ENCODE measurements at regions not wholly inside any gene's neighbourhood (a gene's known extent, or its start where the extent isn't known, plus 50 kb on each side); places are given as distances from the start of the nearest gene placed in this dataset.

DNA sequence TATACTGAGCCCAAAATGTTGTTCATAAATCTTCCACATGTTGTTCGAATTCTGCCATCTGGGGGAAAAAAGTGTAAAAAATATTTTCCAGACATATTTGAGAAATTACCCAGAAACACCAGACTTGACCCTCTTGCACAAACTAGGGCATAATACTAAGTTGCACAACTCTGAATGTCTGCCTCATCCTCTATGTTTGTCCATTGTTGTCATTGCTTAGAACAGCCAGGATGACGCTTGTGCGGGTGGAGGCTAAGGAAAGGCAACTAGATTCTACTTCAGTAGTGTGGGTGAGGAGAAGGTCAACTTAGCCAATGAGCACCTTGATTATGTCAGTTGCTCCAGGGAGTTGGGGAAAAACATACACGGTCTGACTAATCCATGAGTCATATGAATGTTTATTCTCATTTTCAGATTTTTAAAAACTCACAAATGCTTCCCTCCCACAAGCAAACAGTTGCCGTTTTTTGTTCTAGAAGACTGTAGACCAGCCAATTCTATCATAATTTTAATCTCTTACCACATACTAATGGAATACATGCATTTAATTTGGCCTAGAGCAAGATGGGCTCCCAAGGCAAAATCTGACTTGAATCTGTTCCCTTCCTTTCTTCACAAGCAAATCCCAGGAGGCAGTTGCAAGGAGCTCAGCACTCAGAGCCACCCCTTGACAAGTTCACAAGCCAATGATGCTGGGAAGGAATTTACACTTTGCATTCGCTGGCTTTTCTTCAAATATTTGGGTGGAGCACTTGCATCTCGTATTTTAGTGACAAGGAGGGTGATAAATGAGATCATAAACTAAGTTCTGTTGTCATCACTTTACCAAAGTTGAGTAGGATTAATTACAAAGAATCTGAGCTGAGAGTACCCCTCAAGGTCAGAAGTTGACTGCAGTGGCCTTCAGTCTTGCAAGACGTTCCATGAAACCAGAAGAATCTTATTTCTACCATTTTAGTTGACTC, 163.2 kb upstream of the TWIST2 start (continued):
- TF ChIP-seq ZNF692 (tag by site-specific recombination; IDR thresholded peaks at IDR 0.05) = no peak
- no peak for TF ChIP-seq ZNF398 (tag by site-specific recombination; IDR thresholded peaks at IDR 0.05)
- 0 out of 2 replicates have a peak, but pooled peaks have one; percentile 18 for TF ChIP-seq ZBTB21 (tag by site-specific recombination; IDR thresholded peaks at IDR 0.05)
- TF ChIP-seq, protein P1, sequence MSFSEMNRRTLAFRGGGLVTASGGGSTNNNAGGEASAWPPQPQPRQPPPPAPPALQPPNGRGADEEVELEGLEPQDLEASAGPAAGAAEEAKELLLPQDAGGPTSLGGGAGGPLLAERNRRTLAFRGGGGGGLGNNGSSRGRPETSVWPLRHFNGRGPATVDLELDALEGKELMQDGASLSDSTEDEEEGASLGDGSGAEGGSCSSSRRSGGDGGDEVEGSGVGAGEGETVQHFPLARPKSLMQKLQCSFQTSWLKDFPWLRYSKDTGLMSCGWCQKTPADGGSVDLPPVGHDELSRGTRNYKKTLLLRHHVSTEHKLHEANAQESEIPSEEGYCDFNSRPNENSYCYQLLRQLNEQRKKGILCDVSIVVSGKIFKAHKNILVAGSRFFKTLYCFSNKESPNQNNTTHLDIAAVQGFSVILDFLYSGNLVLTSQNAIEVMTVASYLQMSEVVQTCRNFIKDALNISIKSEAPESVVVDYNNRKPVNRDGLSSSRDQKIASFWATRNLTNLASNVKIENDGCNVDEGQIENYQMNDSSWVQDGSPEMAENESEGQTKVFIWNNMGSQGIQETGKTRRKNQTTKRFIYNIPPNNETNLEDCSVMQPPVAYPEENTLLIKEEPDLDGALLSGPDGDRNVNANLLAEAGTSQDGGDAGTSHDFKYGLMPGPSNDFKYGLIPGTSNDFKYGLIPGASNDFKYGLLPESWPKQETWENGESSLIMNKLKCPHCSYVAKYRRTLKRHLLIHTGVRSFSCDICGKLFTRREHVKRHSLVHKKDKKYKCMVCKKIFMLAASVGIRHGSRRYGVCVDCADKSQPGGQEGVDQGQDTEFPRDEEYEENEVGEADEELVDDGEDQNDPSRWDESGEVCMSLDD (tag by site-specific recombination; IDR thresholded peaks at IDR 0.05) = no peak
- TF ChIP-seq ZNF366 (tag by site-specific recombination; conservative IDR thresholded peaks at IDR 0.05) = peak; percentile 24; the same call in 1 of the 2 replicates
- no peak for TF ChIP-seq ZNF596 (tag by site-specific recombination; IDR thresholded peaks at IDR 0.05)
- TF ChIP-seq ZNF621 (tag by site-specific recombination; IDR thresholded peaks at IDR 0.05) = no peak
- 0 out of 2 replicates have a peak, but pooled peaks have one; percentile 20 for TF ChIP-seq GLI2 (tag by site-specific recombination; IDR thresholded peaks at IDR 0.05; ENCODE audit: borderline replicate concordance, low read depth)
- TF ChIP-seq, protein P2, sequence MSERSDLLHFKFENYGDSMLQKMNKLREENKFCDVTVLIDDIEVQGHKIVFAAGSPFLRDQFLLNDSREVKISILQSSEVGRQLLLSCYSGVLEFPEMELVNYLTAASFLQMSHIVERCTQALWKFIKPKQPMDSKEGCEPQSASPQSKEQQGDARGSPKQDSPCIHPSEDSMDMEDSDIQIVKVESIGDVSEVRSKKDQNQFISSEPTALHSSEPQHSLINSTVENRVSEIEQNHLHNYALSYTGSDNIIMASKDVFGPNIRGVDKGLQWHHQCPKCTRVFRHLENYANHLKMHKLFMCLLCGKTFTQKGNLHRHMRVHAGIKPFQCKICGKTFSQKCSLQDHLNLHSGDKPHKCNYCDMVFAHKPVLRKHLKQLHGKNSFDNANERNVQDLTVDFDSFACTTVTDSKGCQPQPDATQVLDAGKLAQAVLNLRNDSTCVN (tag by site-specific recombination; optimal IDR thresholded peaks at IDR 0.05) = no peak
- TF ChIP-seq SETDB1 (IDR thresholded peaks at IDR 0.05; ENCODE audit: insufficient read length, low read length) = peak; percentile 10
- TF ChIP-seq ZNF624 (tag by site-specific recombination; IDR thresholded peaks at IDR 0.05) = no peak
- TF ChIP-seq ZNF112 (tag by site-specific recombination; IDR thresholded peaks at IDR 0.05) = no peak
- TF ChIP-seq TCF7L2 (IDR thresholded peaks at IDR 0.05; ENCODE audit: borderline replicate concordance, low read depth, low read length) = no peak
- TF ChIP-seq ZNF629 (tag by site-specific recombination; IDR thresholded peaks at IDR 0.05) = peak; percentile 25

DNA sequence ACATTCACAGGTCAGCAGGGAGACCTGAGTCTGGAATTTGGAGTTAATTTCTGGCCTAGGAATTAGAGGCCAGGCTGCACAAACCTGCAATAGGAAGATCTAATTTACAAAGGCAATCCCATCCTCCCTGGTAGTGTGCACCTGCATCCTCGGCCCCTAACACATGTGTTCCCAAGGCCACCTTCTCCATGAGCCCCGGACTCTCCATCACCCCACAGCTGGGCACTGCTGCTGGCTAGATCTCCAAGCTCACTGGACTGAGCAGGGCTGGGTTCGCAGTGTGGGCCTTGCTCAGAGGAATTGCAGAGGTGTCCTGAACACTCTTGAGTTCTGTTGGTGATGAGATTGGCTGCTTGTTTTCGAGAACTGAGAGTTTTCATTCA, 162.6 kb upstream of the TWIST2 start:
- POLR2A ChIA-PET = no interaction called here
- H3K9me3 ChIP-seq (ENCODE audit: control insufficient read depth, insufficient read depth, low read depth, low read length) = no peaks in the 10 kb centered on the region
- H3K4me1 ChIP-seq (ENCODE audit: control insufficient read depth, insufficient read depth, low read length) = no peaks in the 10 kb centered on the region
- H3K4me3 ChIP-seq (ENCODE audit: low read depth, low read length) = no peak overlapping the region
- no peak overlapping the region for H3K27ac ChIP-seq (ENCODE audit: extremely low read depth, low read depth, low read length)
- H3K36me3 ChIP-seq (ENCODE audit: control insufficient read depth in 2 of 2, insufficient read depth in 1 of 2, low read length in 2 of 2) = no peaks in the 10 kb centered on the region
- CTCF ChIA-PET = interaction anchor here (0.6 to 0.7 kb wide), 2 partner anchors 72 to 87 kb away, joined by 4 read pairs; no protein-coding TSS in a partner anchor
- no peak for TF ChIP-seq ATF2 (tag by site-specific recombination; IDR thresholded peaks at IDR 0.05; ENCODE audit: low read depth)
- no peak for TF ChIP-seq KLF10 (tag by site-specific recombination; IDR thresholded peaks at IDR 0.05)
- TF ChIP-seq PBX3 (CRISPR knock-in tag; IDR thresholded peaks at IDR 0.05) = no peak
- TF ChIP-seq ZNF239 (tag by site-specific recombination; IDR thresholded peaks at IDR 0.05) = no peak
- TF ChIP-seq ZNF677 (tag by site-specific recombination; IDR thresholded peaks at IDR 0.05) = no peak
- no peak for TF ChIP-seq ZNF335 (tag by site-specific recombination; conservative IDR thresholded peaks at IDR 0.05)
- TF ChIP-seq YY2 (tag by site-specific recombination; IDR thresholded peaks at IDR 0.05) = no peak
- TF ChIP-seq ZNF140 (tag by site-specific recombination; IDR thresholded peaks at IDR 0.05) = no peak
- no peak for TF ChIP-seq ZNF341 (tag by site-specific recombination; IDR thresholded peaks at IDR 0.05; ENCODE audit: low read depth)
- TF ChIP-seq ZNF639 (tag by site-specific recombination; IDR thresholded peaks at IDR 0.05) = no peak
